H9 (cell line): ENCODE measurements at regions not wholly inside any gene's neighbourhood (a gene's known extent, or its start where the extent isn't known, plus 50 kb on each side); places are given as distances from the start of the nearest gene placed in this dataset.

Experiments used
- DNase-seq: peaks from one replicate; pipeline ENCODE4 v3.0.0-alpha.2; 2017
- H2AFZ ChIP-seq: one replicate; pipeline ENCODE4 v1.6.1; 2013; ENCODE audit warnings: mild to moderate bottlenecking, low read length, control low read depth, moderate library complexity
- H2AK5ac ChIP-seq: 2 replicates; pipeline ENCODE4 v1.6.1; 2013; ENCODE audit warnings: low read length, control low read depth, mixed read lengths; ENCODE audit not compliant: insufficient read length
- H2BK120ac ChIP-seq: one replicate; pipeline ENCODE4 v1.6.1; 2013; ENCODE audit warnings: low read depth, mild to moderate bottlenecking, low read length, control low read depth, inconsistent platforms; ENCODE audit not compliant: poor library complexity, severe bottlenecking
- H2BK12ac ChIP-seq: 2 replicates; pipeline ENCODE4 v1.6.1; 2013; ENCODE audit warnings: low read length, control low read depth, mixed read lengths, low read depth; ENCODE audit not compliant: insufficient read length
- H2BK15ac ChIP-seq: 2 replicates; pipeline ENCODE4 v1.6.1; 2013; ENCODE audit warnings: low read depth, low read length, control low read depth
- H2BK20ac ChIP-seq: one replicate; pipeline ENCODE4 v1.6.1; 2013; ENCODE audit warnings: low read depth, mild to moderate bottlenecking, low read length, control low read depth, inconsistent platforms; ENCODE audit not compliant: poor library complexity, severe bottlenecking
- H2BK5ac ChIP-seq: 2 replicates; pipeline ENCODE4 v1.6.1; 2013; ENCODE audit warnings: low read length, control low read depth, mixed read lengths; ENCODE audit not compliant: insufficient read length
- H3K14ac ChIP-seq: 2 replicates; pipeline ENCODE4 v1.6.1; 2013; ENCODE audit warnings: low read length, control low read depth; ENCODE audit not compliant: insufficient read depth
- H3K18ac ChIP-seq: 2 replicates; pipeline ENCODE4 v1.6.1; 2013; ENCODE audit warnings: low read depth, mild to moderate bottlenecking, mixed read lengths, low read length, control low read depth; ENCODE audit not compliant: insufficient read length
- H3K23ac ChIP-seq: 2 replicates; pipeline ENCODE4 v1.6.1; 2013; ENCODE audit warnings: low read length, control low read depth, mixed read lengths, low read depth; ENCODE audit not compliant: insufficient read length
- H3K23me2 ChIP-seq: 2 replicates; pipeline ENCODE4 v1.6.1; 2013; ENCODE audit warnings: low read depth, mild to moderate bottlenecking, mixed read lengths, low read length, control low read depth; ENCODE audit not compliant: insufficient read length, poor library complexity, severe bottlenecking
- H3K27ac ChIP-seq: 2 replicates; pipeline ENCODE4 v1.5.1; 2013; ENCODE audit warnings: low read length, control low read depth, mixed read lengths, low read depth; ENCODE audit not compliant: insufficient read length
- H3K27me3 ChIP-seq: 2 replicates; pipeline ENCODE4 v1.6.1; 2013; ENCODE audit warnings: low read length, control low read depth, inconsistent platforms; ENCODE audit not compliant: insufficient read depth
- H3K4ac ChIP-seq: 2 replicates; pipeline ENCODE4 v1.6.1; 2013; ENCODE audit warnings: low read depth, mild to moderate bottlenecking, control low read depth, inconsistent platforms, low read length, moderate library complexity
- H3K4me1 ChIP-seq: 2 replicates; pipeline ENCODE4 v1.6.1; 2013; ENCODE audit warnings: low read length, control low read depth, inconsistent platforms; ENCODE audit not compliant: insufficient read depth
- H3K4me2 ChIP-seq: 2 replicates; pipeline ENCODE4 v1.6.1; 2013; ENCODE audit warnings: low read length, control low read depth, mixed read lengths; ENCODE audit not compliant: insufficient read length, insufficient read depth
- H3K56ac ChIP-seq: 2 replicates; pipeline ENCODE4 v1.6.1; 2013; ENCODE audit warnings: low read depth, mild to moderate bottlenecking, mixed read lengths, low read length, control low read depth; ENCODE audit not compliant: insufficient read length
- H3K79me1 ChIP-seq: 2 replicates; pipeline ENCODE4 v1.6.1; 2013; ENCODE audit warnings: low read depth, mild to moderate bottlenecking, moderate library complexity, low read length, control low read depth, inconsistent platforms; ENCODE audit not compliant: insufficient read depth, poor library complexity, severe bottlenecking
- H3K79me2 ChIP-seq: 2 replicates; pipeline ENCODE4 v1.6.1; 2013; ENCODE audit warnings: low read length, control low read depth, inconsistent platforms; ENCODE audit not compliant: insufficient read depth
- H3K9ac ChIP-seq: 2 replicates; pipeline ENCODE4 v1.6.1; 2013; ENCODE audit warnings: low read length, control low read depth, mixed read lengths; ENCODE audit not compliant: insufficient read length; ENCODE audit errors: extremely low read depth
- H3K9me3 ChIP-seq: one replicate; pipeline ENCODE4 v1.6.1; 2013; ENCODE audit warnings: low read depth, low read length, inconsistent platforms; ENCODE audit not compliant: control insufficient read depth
- H3T11ph ChIP-seq: one replicate; pipeline ENCODE4 v1.6.1; 2013; ENCODE audit warnings: mild to moderate bottlenecking, low read length, control low read depth, inconsistent platforms
- H4K20me1 ChIP-seq: one replicate; pipeline ENCODE4 v1.6.1; 2013; ENCODE audit not compliant: control insufficient read depth, insufficient read length, insufficient read depth
- H4K5ac ChIP-seq: 2 replicates; pipeline ENCODE4 v1.6.1; 2013; ENCODE audit warnings: low read depth, mild to moderate bottlenecking, mixed read lengths, low read length, control low read depth; ENCODE audit not compliant: insufficient read length
- H4K8ac ChIP-seq: replicated peaks from 2 replicates; pipeline ENCODE4 v1.6.1; 2013; ENCODE audit warnings: low read length, control low read depth, mixed read lengths, low read depth; ENCODE audit not compliant: insufficient read length
- H4K91ac ChIP-seq: 2 replicates; pipeline ENCODE4 v1.6.1; 2013; ENCODE audit warnings: low read depth, mild to moderate bottlenecking, moderate library complexity, mixed read lengths, low read length, control low read depth; ENCODE audit not compliant: insufficient read length
- H3K27ac Mint-ChIP-seq, 3 experiments: 2 replicates in 2 of 3; 3 replicates in 1 of 3; pipeline ENCODE4 v1.8.0; 2020 to 2021; ENCODE audit warnings: mixed read lengths in 3 of 3, mild to moderate bottlenecking in 1 of 3, moderate library complexity in 1 of 3
- H3K27me3 Mint-ChIP-seq: 2 replicates; pipeline ENCODE4 v1.8.0; 2021; ENCODE audit warnings: low read depth, mild to moderate bottlenecking, moderate library complexity, mixed read lengths
- H3K36me3 Mint-ChIP-seq, 3 experiments: 2 replicates in 2 of 3; 3 replicates in 1 of 3; pipeline ENCODE4 v1.8.0; 2020 to 2021; ENCODE audit warnings: low read depth in 3 of 3, mixed read lengths in 3 of 3; ENCODE audit not compliant: insufficient read depth in 1 of 3
- H3K4me1 Mint-ChIP-seq, 2 experiments: 2 replicates each; pipeline ENCODE4 v1.8.0; 2020; ENCODE audit warnings: mixed read lengths in 2 of 2
- H3K4me3 Mint-ChIP-seq, 2 experiments: 2 replicates in 1 of 2; 3 replicates in 1 of 2; pipeline ENCODE4 v1.8.0; 2020 to 2021; ENCODE audit warnings: mild to moderate bottlenecking in 2 of 2, mixed read lengths in 2 of 2, moderate library complexity in 1 of 2
- H3K9me3 Mint-ChIP-seq, 2 experiments: 2 replicates in 1 of 2; 3 replicates in 1 of 2; pipeline ENCODE4 v1.8.0; 2020; ENCODE audit warnings: mild to moderate bottlenecking in 2 of 2, mixed read lengths in 2 of 2, moderate library complexity in 1 of 2
- CTCF ChIP-seq: fragments of 200-600 bp; sonication (generic); conservative IDR thresholded peaks from 3 replicates; pipeline ENCODE4 v1.8.0; 2021; ENCODE audit warnings: antibody characterized with exemption, mild to moderate bottlenecking
- WGBS: extraction: QIAGEN DNeasy Blood & Tissue Kit; methylation state at CpG from one replicate; pipeline ENCODE4 v1.1.7; 2013; ENCODE audit warnings: missing lambda C conversion rate, low lambda C conversion rate, mixed read lengths; ENCODE audit not compliant: insufficient read length; ENCODE audit errors: extremely low coverage; 5-methylcytosine and 5-hydroxymethylcytosine counted together

DNA sequence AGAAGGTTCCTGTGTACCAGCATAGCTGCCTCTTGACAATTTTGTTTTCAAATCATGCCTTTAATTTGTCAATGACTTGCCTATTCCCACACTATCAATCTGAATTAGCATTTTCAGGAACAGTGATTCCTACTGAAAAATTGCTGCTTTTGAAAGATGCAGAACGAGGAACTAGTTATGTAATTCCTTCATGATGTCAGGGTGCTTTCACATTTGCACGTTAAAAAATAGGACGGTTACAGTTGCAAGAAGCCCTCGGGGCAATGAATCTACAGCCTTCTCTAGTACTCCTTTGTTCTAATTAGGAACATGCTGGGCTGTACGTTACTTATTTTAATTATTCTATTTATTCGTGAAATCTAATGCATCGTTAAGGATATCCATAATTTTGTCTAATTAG, 253.9 kb downstream of the OTUD1 start:
- TF ChIP-seq CTCF, result no peak
- H2BK15ac ChIP-seq, result no peak overlapping the region
- no peak overlapping the region for H3K56ac ChIP-seq
- peaks cover 45% of the 10 kb centered on the region for H3K27me3 ChIP-seq
- H2BK20ac ChIP-seq, result no peak overlapping the region
- H3K9me3 Mint-ChIP-seq, result no peaks in the 10 kb centered on the region; a peak in 1 of 5 replicates
- H3K4me1 Mint-ChIP-seq, result peaks cover 18 to 22% of the 10 kb centered on the region in 2 experiments
- no peak for DNase-seq
- H2AK5ac ChIP-seq, result no peak overlapping the region
- H2BK120ac ChIP-seq, result no peak overlapping the region
- no peaks in the 10 kb centered on the region for H3K79me2 ChIP-seq
- no peaks in the 10 kb centered on the region for H3K79me1 ChIP-seq
- no peak overlapping the region for H4K5ac ChIP-seq
- no peak overlapping the region for H3K14ac ChIP-seq
- H3K36me3 Mint-ChIP-seq, result no peaks in the 10 kb centered on the region; a peak in 1 of 7 replicates
- H3K23ac ChIP-seq, result no peak overlapping the region
- H4K91ac ChIP-seq, result no peak overlapping the region
- no peak overlapping the region for H3K27ac Mint-ChIP-seq
- H4K20me1 ChIP-seq, result peaks cover 2% of the 10 kb centered on the region
- H3K4me1 ChIP-seq, result no peaks in the 10 kb centered on the region
- H3T11ph ChIP-seq, result no peak overlapping the region
- WGBS, result no CpG with 5 or more reads among the region's 7 CpGs
- H3K4me2 ChIP-seq, result no peak overlapping the region
- no peak overlapping the region for H3K27ac ChIP-seq
- H3K9me3 ChIP-seq, result no peaks in the 10 kb centered on the region
- no peak overlapping the region for H2BK5ac ChIP-seq
- H3K18ac ChIP-seq, result no peak overlapping the region
- no peak overlapping the region for H3K4me3 Mint-ChIP-seq
- H2AFZ ChIP-seq, result no peak overlapping the region
- no peak overlapping the region for H3K9ac ChIP-seq
- H3K27me3 Mint-ChIP-seq, result peaks cover 97% of the 10 kb centered on the region
- peaks cover 21% of the 10 kb centered on the region for H3K23me2 ChIP-seq
- no peak overlapping the region for H4K8ac ChIP-seq
- H3K4ac ChIP-seq, result no peak overlapping the region
- H2BK12ac ChIP-seq, result no peak overlapping the region
